Liver (tissue), 3 donors: ENCODE measurements at regions not wholly inside any gene's neighbourhood (a gene's known extent, or its start where the extent isn't known, plus 50 kb on each side); places are given as distances from the start of the nearest gene placed in this dataset.

Experiments
- CTCF ChIP-seq: fragments of 150-350 bp; IDR thresholded peaks from 2 replicates; pipeline ENCODE4 v1.5.1; 2017; ENCODE audit warnings: improper control_type of control experiment, low read depth, low read length; ENCODE audit not compliant: missing input control
- FOXA1 ChIP-seq: IDR thresholded peaks from 2 replicates; pipeline ENCODE4 v1.6.1; 2016; ENCODE audit warnings: antibody characterized with exemption
- JUND ChIP-seq, 2 donors: IDR thresholded peaks; 2 replicates each; pipeline ENCODE4 v1.6.1; 2016; ENCODE audit warnings: antibody characterized with exemption in 2 of 2
- RAD21 ChIP-seq, 2 donors: IDR thresholded peaks; 2 replicates each; pipeline ENCODE4 v1.6.1; 2016; ENCODE audit warnings: antibody characterized with exemption in 2 of 2, mild to moderate bottlenecking in 2 of 2
- RXRA ChIP-seq, 2 donors: IDR thresholded peaks; 2 replicates each; pipeline ENCODE4 v1.6.1; 2017 to 2018; ENCODE audit warnings: antibody characterized with exemption in 2 of 2, mild to moderate bottlenecking in 1 of 2
- SP1 ChIP-seq: IDR thresholded peaks from 2 replicates; pipeline ENCODE4 v1.6.1; 2018; ENCODE audit warnings: antibody characterized with exemption, mild to moderate bottlenecking
- YY1 ChIP-seq: IDR thresholded peaks from 2 replicates; pipeline ENCODE4 v1.6.1; 2016; ENCODE audit warnings: antibody characterized with exemption, mild to moderate bottlenecking
- TF ChIP-seq, protein P1 (sequence below): IDR thresholded peaks from 2 replicates; pipeline ENCODE4 v1.6.1; 2016; ENCODE audit warnings: antibody characterized with exemption
- TF ChIP-seq, protein P2 (sequence below): IDR thresholded peaks from 2 replicates; pipeline ENCODE4 v1.6.1; 2016; ENCODE audit warnings: antibody characterized with exemption, mild to moderate bottlenecking
- donor health status: healthy.
- donor health status: healthy.

GRCh38 chr11:135008001-135008405 lies 596.0 kb upstream of the B3GAT1 start:
- no peak for TF ChIP-seq RXRA (IDR thresholded peaks at IDR 0.05)
- TF ChIP-seq JUND (IDR thresholded peaks at IDR 0.05) = no peak
- no peak for TF ChIP-seq CTCF
- TF ChIP-seq SP1 = no peak
- TF ChIP-seq, protein P1, sequence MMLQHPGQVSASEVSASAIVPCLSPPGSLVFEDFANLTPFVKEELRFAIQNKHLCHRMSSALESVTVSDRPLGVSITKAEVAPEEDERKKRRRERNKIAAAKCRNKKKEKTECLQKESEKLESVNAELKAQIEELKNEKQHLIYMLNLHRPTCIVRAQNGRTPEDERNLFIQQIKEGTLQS = no peak
- no peak for TF ChIP-seq FOXA1
- TF ChIP-seq RAD21 (IDR thresholded peaks at IDR 0.05) = no peak
- no peak for TF ChIP-seq YY1
- TF ChIP-seq, protein P2, sequence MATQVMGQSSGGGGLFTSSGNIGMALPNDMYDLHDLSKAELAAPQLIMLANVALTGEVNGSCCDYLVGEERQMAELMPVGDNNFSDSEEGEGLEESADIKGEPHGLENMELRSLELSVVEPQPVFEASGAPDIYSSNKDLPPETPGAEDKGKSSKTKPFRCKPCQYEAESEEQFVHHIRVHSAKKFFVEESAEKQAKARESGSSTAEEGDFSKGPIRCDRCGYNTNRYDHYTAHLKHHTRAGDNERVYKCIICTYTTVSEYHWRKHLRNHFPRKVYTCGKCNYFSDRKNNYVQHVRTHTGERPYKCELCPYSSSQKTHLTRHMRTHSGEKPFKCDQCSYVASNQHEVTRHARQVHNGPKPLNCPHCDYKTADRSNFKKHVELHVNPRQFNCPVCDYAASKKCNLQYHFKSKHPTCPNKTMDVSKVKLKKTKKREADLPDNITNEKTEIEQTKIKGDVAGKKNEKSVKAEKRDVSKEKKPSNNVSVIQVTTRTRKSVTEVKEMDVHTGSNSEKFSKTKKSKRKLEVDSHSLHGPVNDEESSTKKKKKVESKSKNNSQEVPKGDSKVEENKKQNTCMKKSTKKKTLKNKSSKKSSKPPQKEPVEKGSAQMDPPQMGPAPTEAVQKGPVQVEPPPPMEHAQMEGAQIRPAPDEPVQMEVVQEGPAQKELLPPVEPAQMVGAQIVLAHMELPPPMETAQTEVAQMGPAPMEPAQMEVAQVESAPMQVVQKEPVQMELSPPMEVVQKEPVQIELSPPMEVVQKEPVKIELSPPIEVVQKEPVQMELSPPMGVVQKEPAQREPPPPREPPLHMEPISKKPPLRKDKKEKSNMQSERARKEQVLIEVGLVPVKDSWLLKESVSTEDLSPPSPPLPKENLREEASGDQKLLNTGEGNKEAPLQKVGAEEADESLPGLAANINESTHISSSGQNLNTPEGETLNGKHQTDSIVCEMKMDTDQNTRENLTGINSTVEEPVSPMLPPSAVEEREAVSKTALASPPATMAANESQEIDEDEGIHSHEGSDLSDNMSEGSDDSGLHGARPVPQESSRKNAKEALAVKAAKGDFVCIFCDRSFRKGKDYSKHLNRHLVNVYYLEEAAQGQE = no peak
